VCaP (cell line): ENCODE measurements at regions not wholly inside any gene's neighbourhood (a gene's known extent, or its start where the extent isn't known, plus 50 kb on each side); places are given as distances from the start of the nearest gene placed in this dataset.

Source experiments
- H3K27ac ChIP-seq: fragments of 450-650 bp; 2 replicates; pipeline ENCODE4 v1.5.1; 2017
- TF ChIP-seq, protein P1 (sequence below): fragments of 450-650 bp; conservative IDR thresholded peaks from 2 replicates; pipeline ENCODE4 v1.5.1; 2017; ENCODE audit warnings: mild to moderate bottlenecking, moderate library complexity

DNA sequence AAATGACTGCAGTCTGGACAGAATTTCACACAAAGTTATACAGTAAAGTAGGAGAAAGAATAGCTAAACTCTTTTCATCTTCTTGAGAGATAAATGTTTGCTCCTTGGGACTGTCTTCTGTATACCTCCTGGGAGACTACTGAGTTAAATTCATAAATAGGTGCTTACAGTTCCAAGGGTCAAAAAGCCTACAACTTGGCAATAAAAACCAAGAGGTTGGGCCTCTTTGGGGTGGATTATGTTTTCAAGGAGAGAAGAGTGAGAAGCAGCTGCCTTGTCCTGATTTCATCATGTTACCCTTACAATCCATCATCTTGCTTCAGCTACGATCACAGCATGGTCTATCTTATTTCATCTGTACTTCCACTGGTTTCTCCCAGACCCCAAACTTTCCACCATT lies 213.2 kb upstream of the RPS23 start:
- no peak overlapping the region for H3K27ac ChIP-seq
- TF ChIP-seq, protein P1, sequence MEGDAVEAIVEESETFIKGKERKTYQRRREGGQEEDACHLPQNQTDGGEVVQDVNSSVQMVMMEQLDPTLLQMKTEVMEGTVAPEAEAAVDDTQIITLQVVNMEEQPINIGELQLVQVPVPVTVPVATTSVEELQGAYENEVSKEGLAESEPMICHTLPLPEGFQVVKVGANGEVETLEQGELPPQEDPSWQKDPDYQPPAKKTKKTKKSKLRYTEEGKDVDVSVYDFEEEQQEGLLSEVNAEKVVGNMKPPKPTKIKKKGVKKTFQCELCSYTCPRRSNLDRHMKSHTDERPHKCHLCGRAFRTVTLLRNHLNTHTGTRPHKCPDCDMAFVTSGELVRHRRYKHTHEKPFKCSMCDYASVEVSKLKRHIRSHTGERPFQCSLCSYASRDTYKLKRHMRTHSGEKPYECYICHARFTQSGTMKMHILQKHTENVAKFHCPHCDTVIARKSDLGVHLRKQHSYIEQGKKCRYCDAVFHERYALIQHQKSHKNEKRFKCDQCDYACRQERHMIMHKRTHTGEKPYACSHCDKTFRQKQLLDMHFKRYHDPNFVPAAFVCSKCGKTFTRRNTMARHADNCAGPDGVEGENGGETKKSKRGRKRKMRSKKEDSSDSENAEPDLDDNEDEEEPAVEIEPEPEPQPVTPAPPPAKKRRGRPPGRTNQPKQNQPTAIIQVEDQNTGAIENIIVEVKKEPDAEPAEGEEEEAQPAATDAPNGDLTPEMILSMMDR: no peak

DNA sequence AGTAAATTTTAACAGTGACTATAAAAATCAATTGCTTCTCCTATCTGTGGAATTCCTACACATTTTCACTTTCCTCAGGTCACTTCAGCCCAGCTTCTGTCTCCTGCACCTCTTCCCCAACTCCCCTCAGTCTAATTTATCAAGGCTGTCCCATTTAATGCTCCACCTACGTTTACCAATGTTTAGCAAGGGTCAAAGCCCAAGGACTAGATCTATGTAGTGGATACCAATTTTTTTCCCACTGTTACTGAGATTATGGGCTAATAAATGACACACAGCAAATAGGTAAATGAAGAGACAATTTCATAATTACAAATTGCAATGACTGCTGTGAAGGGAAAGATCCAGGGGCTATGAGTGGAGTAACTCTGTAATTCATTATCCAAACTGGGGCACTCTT lies 211.5 kb upstream of the RPS23 start:
- TF ChIP-seq, protein P1: no peak

DNA sequence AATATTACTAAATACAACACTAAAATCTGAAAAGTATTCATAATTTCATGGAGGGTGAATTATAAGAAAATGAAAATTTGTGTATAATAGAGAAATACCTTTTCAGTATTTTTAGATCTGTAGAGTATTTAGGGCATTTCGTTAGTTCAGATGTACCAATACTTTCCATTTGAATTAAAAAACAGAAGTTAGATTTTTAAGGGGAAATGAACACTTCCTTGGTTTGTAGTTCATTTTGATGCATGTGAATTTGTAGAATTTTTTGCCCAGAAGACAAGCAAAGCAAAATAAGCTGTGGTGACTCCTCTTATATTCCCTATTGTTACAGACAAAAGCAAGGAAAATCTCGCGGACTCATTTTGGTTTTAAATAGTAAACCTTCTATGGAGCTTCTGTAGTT lies 209.0 kb upstream of the RPS23 start:
- no peak overlapping the region for H3K27ac ChIP-seq
- TF ChIP-seq, protein P1: no peak

More for the DNA sequence above, 211.5 kb upstream of the RPS23 start:
- no peak overlapping the region for H3K27ac ChIP-seq

DNA sequence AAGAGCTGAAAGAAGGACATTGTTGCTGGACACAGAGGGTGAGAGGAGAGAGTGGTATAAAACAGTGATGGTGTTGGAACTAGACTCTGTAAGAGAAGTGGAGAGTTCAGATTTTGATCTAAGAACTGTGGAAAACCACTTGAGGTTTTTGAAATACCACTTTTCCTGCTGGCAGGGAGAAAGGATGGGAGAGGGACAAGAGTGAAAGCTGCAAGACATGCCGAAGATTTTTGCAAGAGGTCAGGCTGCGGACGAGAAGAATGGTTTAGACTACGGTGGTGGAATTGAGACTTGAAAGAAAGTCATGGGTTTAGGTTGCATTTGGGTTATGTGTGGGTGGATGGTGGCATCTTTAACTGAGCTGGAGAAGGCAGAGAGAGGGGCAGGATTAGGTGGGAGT lies 202.2 kb upstream of the RPS23 start:
- no peak overlapping the region for H3K27ac ChIP-seq
- TF ChIP-seq, protein P1: no peak

DNA sequence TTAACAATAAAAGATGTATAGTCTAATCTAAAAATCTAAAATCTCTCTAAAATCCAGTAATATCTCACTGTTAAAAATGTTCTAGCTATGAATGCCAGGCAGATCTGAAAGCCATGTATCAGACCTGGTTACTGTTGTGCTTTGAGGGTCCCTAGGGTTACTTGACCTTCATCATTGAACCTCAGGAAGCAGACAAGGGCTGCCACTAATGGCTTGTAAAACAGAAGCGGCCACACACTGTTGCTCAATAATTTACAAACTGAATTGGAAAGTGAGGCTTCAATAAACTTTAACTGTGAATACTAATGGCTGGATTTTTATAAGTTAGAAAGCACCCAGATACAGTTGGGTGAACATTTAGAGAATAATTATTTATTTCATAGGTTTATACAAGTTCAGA lies 198.0 kb upstream of the RPS23 start:
- TF ChIP-seq, protein P1: no peak
- no peak overlapping the region for H3K27ac ChIP-seq

DNA sequence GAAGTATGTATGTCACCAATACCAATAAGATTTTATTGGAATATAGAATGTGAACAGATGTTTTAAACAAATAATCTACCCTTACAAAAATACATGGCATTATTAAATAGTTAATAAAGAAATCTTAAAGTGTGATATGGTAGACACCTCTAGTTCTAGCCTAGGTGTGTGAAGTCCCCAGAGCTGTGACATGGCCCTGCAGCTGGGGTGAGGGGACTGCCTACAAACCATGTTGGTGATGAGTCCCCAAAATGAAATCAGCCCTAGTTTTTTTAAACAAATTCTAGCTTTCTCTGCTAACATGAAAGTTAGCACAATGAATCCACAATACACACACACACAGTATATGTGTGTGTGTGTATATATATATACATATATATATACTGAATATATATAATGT lies 195.1 kb upstream of the RPS23 start:
- TF ChIP-seq, protein P1: no peak
- H3K27ac ChIP-seq: no peak overlapping the region

DNA sequence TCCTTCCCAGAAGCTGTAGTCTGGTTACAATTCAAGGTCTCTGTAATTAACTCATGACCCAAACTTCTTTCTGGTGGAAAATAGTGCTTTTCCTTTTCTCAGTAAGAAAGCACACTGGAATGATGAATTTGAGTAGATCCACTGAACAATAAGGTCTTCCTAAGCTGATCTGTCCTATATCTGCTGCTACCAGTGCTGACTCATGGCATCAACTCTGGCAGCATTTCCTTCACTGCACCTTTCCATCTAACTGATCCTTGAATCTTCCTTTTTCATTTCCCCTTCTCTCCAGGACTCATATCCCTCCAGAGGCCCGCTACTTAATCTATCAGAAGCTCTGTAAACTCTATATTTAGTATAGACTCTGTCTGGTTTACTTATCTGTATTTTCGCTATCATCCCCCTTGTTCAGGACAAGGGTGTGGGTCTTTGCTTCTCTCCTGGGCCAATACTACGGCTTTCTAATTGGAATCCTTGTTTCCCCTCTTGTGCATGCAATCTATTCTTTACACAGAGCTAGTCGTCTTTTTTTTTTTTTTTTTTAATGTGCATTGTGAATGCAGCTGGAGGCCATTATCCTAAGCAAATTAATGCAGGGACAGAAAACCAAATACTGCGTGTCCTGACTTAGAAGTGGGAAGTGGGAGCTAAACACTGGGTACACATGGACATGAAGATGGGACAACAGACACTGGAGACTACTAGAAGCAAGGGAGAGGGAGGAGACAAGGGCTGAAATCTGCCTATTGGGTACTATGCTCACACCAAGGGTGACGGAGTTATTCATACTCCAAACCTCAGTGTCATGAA lies 192.2 kb upstream of the RPS23 start:
- no peak overlapping the region for H3K27ac ChIP-seq
- TF ChIP-seq, protein P1: no peak
